HG02981 (cell line): ENCODE measurements at regions not wholly inside any gene's neighbourhood (a gene's known extent, or its start where the extent isn't known, plus 50 kb on each side); places are given as distances from the start of the nearest gene placed in this dataset.

Source experiments
- ATAC-seq: cut with Tn5 transposase; IDR thresholded peaks from one replicate; pipeline ENCODE4 v1.9.1; 2021; ENCODE audit warnings: mild to moderate bottlenecking, moderate library complexity; ENCODE audit not compliant: unreplicated experiment

- no peak for ATAC-seq
Observed at GRCh38 chr1:55854911-55855310, 639.7 kb upstream of the USP24 start.

- no peak for ATAC-seq
Observed at GRCh38 chr1:55848906-55849305, 633.7 kb upstream of the USP24 start.

GRCh38 chr1:55846051-55846450, 630.9 kb upstream of the USP24 start:
- ATAC-seq: no peak

- no peak for ATAC-seq
Observed at GRCh38 chr1:55844322-55844721, 629.2 kb upstream of the USP24 start.

GRCh38 chr1:55839626-55840025, 624.5 kb upstream of the USP24 start:
- no peak for ATAC-seq

- ATAC-seq: no peak
Observed at GRCh38 chr1:55839221-55839620, 624.1 kb upstream of the USP24 start.

- no peak for ATAC-seq
Observed at GRCh38 chr1:55836086-55836485, 620.9 kb upstream of the USP24 start.

GRCh38 chr1:55833529-55834091, 618.4 kb upstream of the USP24 start:
- ATAC-seq: no peak

GRCh38 chr1:55831759-55832158, 616.6 kb upstream of the USP24 start:
- ATAC-seq: no peak

GRCh38 chr1:55828044-55828443, 612.9 kb upstream of the USP24 start:
- no peak for ATAC-seq

GRCh38 chr1:55827350-55827749, 612.2 kb upstream of the USP24 start:
- no peak for ATAC-seq

GRCh38 chr1:55826381-55827080, 611.4 kb upstream of the USP24 start:
- ATAC-seq: no peak

GRCh38 chr1:55825461-55825860, 610.3 kb upstream of the USP24 start:
- ATAC-seq: no peak

GRCh38 chr1:55824251-55824640, 609.1 kb upstream of the USP24 start:
- no peak for ATAC-seq

- no peak for ATAC-seq
Observed at GRCh38 chr1:55823541-55824250, 608.5 kb upstream of the USP24 start.

GRCh38 chr1:55822891-55823290, 607.7 kb upstream of the USP24 start:
- ATAC-seq: no peak

- no peak for ATAC-seq
Observed at GRCh38 chr1:55821234-55821633, 606.1 kb upstream of the USP24 start.

- no peak for ATAC-seq
Observed at GRCh38 chr1:55820501-55820900, 605.3 kb upstream of the USP24 start.

GRCh38 chr1:55819011-55819410, 603.8 kb upstream of the USP24 start:
- no peak for ATAC-seq

- ATAC-seq: no peak
Observed at GRCh38 chr1:55816456-55817426, 601.6 kb upstream of the USP24 start.
